ENCODE measurements at regions not wholly inside any gene's neighbourhood (a gene's known extent, or its start where the extent isn't known, plus 50 kb on each side); places are given as distances from the start of the nearest gene placed in this dataset.

- TF ChIP-seq CTCF (IDR thresholded peaks at IDR 0.05) = no peak
- TF ChIP-seq POLR2A (IDR thresholded peaks at IDR 0.05) = no peak
Observed at GRCh38 chr11:121892131-121892681, 223.8 kb downstream of the BLID start.
